ENCODE measurements at regions not wholly inside any gene's neighbourhood (a gene's known extent, or its start where the extent isn't known, plus 50 kb on each side); places are given as distances from the start of the nearest gene placed in this dataset.
"Not testable (repeated sequence)": the region's sequence is repeated elsewhere in the genome, so short reads cannot be mapped to it uniquely, and the experiment has no call there.

GRCh38 chr7:76930416-76930815, 101.7 kb downstream of the SPDYE17 start:
- FAIRE-seq; H3K27ac ChIP-seq (ENCODE audit: low read depth in 1 of 3, low read length in 2 of 3); DNase-seq; H3K9me3 ChIP-seq (ENCODE audit: control insufficient read depth in 2 of 2, insufficient read depth in 1 of 2, low read depth in 1 of 2, low read length in 1 of 2); H3K4me1 ChIP-seq (ENCODE audit: control insufficient read depth in 3 of 3, insufficient read depth in 2 of 3, low read depth in 1 of 3, low read length in 2 of 3); H3K36me3 ChIP-seq (ENCODE audit: control insufficient read depth in 3 of 3, insufficient read depth in 2 of 3, low read depth in 1 of 3, low read length in 3 of 3); H3K4me3 ChIP-seq (ENCODE audit: low read depth in 1 of 3, low read length in 3 of 3); H3K27me3 ChIP-seq (ENCODE audit: control insufficient read depth in 3 of 3, insufficient read depth in 3 of 3, low read length in 3 of 3): not testable (repeated sequence)
- WGBS, 3 donors = 78 to 88% (median 87%) methylated on average over 5 of the region's 5 CpGs

GRCh38 chr7:76928751-76929150, 103.4 kb downstream of the SPDYE17 start:
- not testable (repeated sequence) for H3K36me3 ChIP-seq (ENCODE audit: control insufficient read depth in 3 of 3, insufficient read depth in 2 of 3, low read depth in 1 of 3, low read length in 3 of 3); H3K9me3 ChIP-seq (ENCODE audit: control insufficient read depth in 2 of 2, insufficient read depth in 1 of 2, low read depth in 1 of 2, low read length in 1 of 2); H3K4me1 ChIP-seq (ENCODE audit: control insufficient read depth in 3 of 3, insufficient read depth in 2 of 3, low read depth in 1 of 3, low read length in 2 of 3); FAIRE-seq; H3K4me3 ChIP-seq (ENCODE audit: low read depth in 1 of 3, low read length in 3 of 3); H3K27ac ChIP-seq (ENCODE audit: low read depth in 1 of 3, low read length in 2 of 3); H3K27me3 ChIP-seq (ENCODE audit: control insufficient read depth in 3 of 3, insufficient read depth in 3 of 3, low read length in 3 of 3); DNase-seq
- 62 to 77% (median 75%) methylated on average over 4 of the region's 4 CpGs for WGBS, 3 donors

DNA sequence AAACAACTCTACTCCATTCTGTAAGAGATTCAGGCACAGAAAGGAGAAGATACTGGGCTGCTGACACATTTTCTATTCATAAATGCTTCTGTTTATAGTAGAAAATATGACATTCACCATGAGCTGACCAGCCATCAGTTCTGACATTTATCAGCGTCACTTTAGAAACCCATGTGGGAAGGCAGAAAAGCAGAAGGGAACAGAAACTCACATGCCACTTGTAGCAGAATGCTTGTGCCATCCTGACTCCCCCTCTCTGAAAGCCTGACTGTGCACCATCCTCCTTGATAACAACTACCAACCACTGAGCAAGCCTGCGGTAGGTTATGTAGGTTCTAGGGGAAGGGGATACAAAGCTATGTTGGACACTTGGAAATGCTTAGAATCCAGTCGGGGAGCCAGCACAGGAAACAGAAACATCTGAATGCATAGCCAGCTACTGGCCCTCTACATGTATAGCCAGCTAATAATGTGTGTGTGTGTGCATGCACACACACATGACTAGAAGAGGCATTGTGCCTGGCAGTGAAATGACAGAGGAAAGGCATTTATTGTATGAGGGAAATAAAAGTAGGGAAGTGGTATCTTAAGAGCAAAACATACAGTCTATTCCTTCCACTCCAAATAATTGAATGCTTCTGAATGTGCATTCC, 104.3 kb downstream of the SPDYE17 start:
- not testable (repeated sequence) for FAIRE-seq; H3K9me3 ChIP-seq (ENCODE audit: control insufficient read depth in 2 of 2, insufficient read depth in 1 of 2, low read depth in 1 of 2, low read length in 1 of 2); DNase-seq; H3K27ac ChIP-seq (ENCODE audit: low read depth in 1 of 3, low read length in 2 of 3); H3K4me3 ChIP-seq (ENCODE audit: low read depth in 1 of 3, low read length in 3 of 3); H3K27me3 ChIP-seq (ENCODE audit: control insufficient read depth in 3 of 3, insufficient read depth in 3 of 3, low read length in 3 of 3); H3K4me1 ChIP-seq (ENCODE audit: control insufficient read depth in 3 of 3, insufficient read depth in 2 of 3, low read depth in 1 of 3, low read length in 2 of 3); H3K36me3 ChIP-seq (ENCODE audit: control insufficient read depth in 3 of 3, insufficient read depth in 2 of 3, low read depth in 1 of 3, low read length in 3 of 3)
- 68 to 72% (median 69%) methylated on average over 3 of the region's 3 CpGs for WGBS, 3 donors

- H3K4me1 ChIP-seq (ENCODE audit: control insufficient read depth in 3 of 3, insufficient read depth in 2 of 3, low read depth in 1 of 3, low read length in 2 of 3); H3K9me3 ChIP-seq (ENCODE audit: control insufficient read depth in 2 of 2, insufficient read depth in 1 of 2, low read depth in 1 of 2, low read length in 1 of 2); H3K36me3 ChIP-seq (ENCODE audit: control insufficient read depth in 3 of 3, insufficient read depth in 2 of 3, low read depth in 1 of 3, low read length in 3 of 3); DNase-seq; H3K4me3 ChIP-seq (ENCODE audit: low read depth in 1 of 3, low read length in 3 of 3); H3K27me3 ChIP-seq (ENCODE audit: control insufficient read depth in 3 of 3, insufficient read depth in 3 of 3, low read length in 3 of 3); H3K27ac ChIP-seq (ENCODE audit: low read depth in 1 of 3, low read length in 2 of 3); FAIRE-seq: not testable (repeated sequence)
These were observed 105.7 kb downstream of the SPDYE17 start for GRCh38 chr7:76926416-76926815.

- not testable (repeated sequence) for H3K4me3 ChIP-seq (ENCODE audit: low read depth in 1 of 3, low read length in 3 of 3); FAIRE-seq; H3K9me3 ChIP-seq (ENCODE audit: control insufficient read depth in 2 of 2, insufficient read depth in 1 of 2, low read depth in 1 of 2, low read length in 1 of 2); H3K4me1 ChIP-seq (ENCODE audit: control insufficient read depth in 3 of 3, insufficient read depth in 2 of 3, low read depth in 1 of 3, low read length in 2 of 3); DNase-seq; H3K36me3 ChIP-seq (ENCODE audit: control insufficient read depth in 3 of 3, insufficient read depth in 2 of 3, low read depth in 1 of 3, low read length in 3 of 3); H3K27me3 ChIP-seq (ENCODE audit: control insufficient read depth in 3 of 3, insufficient read depth in 3 of 3, low read length in 3 of 3); H3K27ac ChIP-seq (ENCODE audit: low read depth in 1 of 3, low read length in 2 of 3)
- WGBS, 3 donors = 75 to 83% (median 80%) methylated on average over 4 of the region's 4 CpGs
These were observed 107.4 kb downstream of the SPDYE17 start for GRCh38 chr7:76924756-76925155.

DNA sequence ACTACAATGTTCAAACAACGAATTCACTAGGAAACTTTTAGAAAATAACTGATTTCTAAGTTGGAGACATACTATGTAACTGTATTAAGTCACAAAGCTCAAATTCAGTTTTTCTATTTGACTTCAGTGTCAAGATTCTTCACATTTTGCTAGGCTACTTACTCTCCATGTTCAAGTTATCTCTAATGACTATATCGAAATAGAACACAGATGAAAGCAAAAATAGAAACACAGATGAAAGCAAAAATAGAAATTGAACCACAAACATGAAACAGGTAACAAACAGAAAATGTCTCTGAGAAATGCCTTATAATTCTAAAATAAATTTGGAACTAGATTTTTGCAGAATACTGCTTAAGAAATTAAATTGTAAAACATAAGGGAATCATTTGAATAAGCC, 113.5 kb downstream of the SPDYE17 start:
- H3K27me3 ChIP-seq (ENCODE audit: control insufficient read depth in 3 of 3, insufficient read depth in 3 of 3, low read length in 3 of 3); DNase-seq; H3K27ac ChIP-seq (ENCODE audit: low read depth in 1 of 3, low read length in 2 of 3); H3K4me3 ChIP-seq (ENCODE audit: low read depth in 1 of 3, low read length in 3 of 3); H3K9me3 ChIP-seq (ENCODE audit: control insufficient read depth in 2 of 2, insufficient read depth in 1 of 2, low read depth in 1 of 2, low read length in 1 of 2); H3K4me1 ChIP-seq (ENCODE audit: control insufficient read depth in 3 of 3, insufficient read depth in 2 of 3, low read depth in 1 of 3, low read length in 2 of 3); H3K36me3 ChIP-seq (ENCODE audit: control insufficient read depth in 3 of 3, insufficient read depth in 2 of 3, low read depth in 1 of 3, low read length in 3 of 3): not testable (repeated sequence)
- WGBS, 3 donors = 63 to 79% (median 64%) methylated on average over 2 of the region's 2 CpGs
- peak; percentile 91 for FAIRE-seq

- H3K27ac ChIP-seq (ENCODE audit: low read depth in 1 of 3, low read length in 2 of 3); H3K9me3 ChIP-seq (ENCODE audit: control insufficient read depth in 2 of 2, insufficient read depth in 1 of 2, low read depth in 1 of 2, low read length in 1 of 2); H3K36me3 ChIP-seq (ENCODE audit: control insufficient read depth in 3 of 3, insufficient read depth in 2 of 3, low read depth in 1 of 3, low read length in 3 of 3); FAIRE-seq; H3K4me3 ChIP-seq (ENCODE audit: low read depth in 1 of 3, low read length in 3 of 3); H3K27me3 ChIP-seq (ENCODE audit: control insufficient read depth in 3 of 3, insufficient read depth in 3 of 3, low read length in 3 of 3); DNase-seq; H3K4me1 ChIP-seq (ENCODE audit: control insufficient read depth in 3 of 3, insufficient read depth in 2 of 3, low read depth in 1 of 3, low read length in 2 of 3): not testable (repeated sequence)
- 13 to 67% (median 54%) methylated on average over 1 of the region's 1 CpG for WGBS, 3 donors
These were observed 117.8 kb downstream of the SPDYE17 start for GRCh38 chr7:76914361-76914760.

- not testable (repeated sequence) for H3K9me3 ChIP-seq (ENCODE audit: control insufficient read depth in 2 of 2, insufficient read depth in 1 of 2, low read depth in 1 of 2, low read length in 1 of 2); H3K27ac ChIP-seq (ENCODE audit: low read depth in 1 of 3, low read length in 2 of 3); H3K4me3 ChIP-seq (ENCODE audit: low read depth in 1 of 3, low read length in 3 of 3); H3K27me3 ChIP-seq (ENCODE audit: control insufficient read depth in 3 of 3, insufficient read depth in 3 of 3, low read length in 3 of 3); H3K36me3 ChIP-seq (ENCODE audit: control insufficient read depth in 3 of 3, insufficient read depth in 2 of 3, low read depth in 1 of 3, low read length in 3 of 3); H3K4me1 ChIP-seq (ENCODE audit: control insufficient read depth in 3 of 3, insufficient read depth in 2 of 3, low read depth in 1 of 3, low read length in 2 of 3); FAIRE-seq
- peak in 1 of 2 donors; percentile 1 for DNase-seq
- WGBS, 3 donors = 28 to 39% (median 30%) methylated on average over 4 of the region's 4 CpGs
These were observed 119.9 kb downstream of the SPDYE17 start for GRCh38 chr7:76912011-76912814.

All from small intestine (tissue), 7 donors.